Pancreas (tissue), 10 donors: ENCODE measurements at regions not wholly inside any gene's neighbourhood (a gene's known extent, or its start where the extent isn't known, plus 50 kb on each side); places are given as distances from the start of the nearest gene placed in this dataset.

ENCODE experiments used
- ATAC-seq, 4 donors: fragments of 200-7000 bp; cut with Tn5 transposase; one replicate each; pipeline versions ENCODE4 v1.8.0 to v1.9.1; 2020; ENCODE audit warnings: mild to moderate bottlenecking in 4 of 4, moderate library complexity in 4 of 4
- DNase-seq, 6 donors: peaks; one replicate each; pipeline ENCODE4 v3.0.0-alpha.2; 2020
- FAIRE-seq: peaks from 2 replicates; lab custom pipeline; 2012; peaks lifted over from hg19 to GRCh38; lab: Jason Lieb, UNC
- H3K27ac ChIP-seq, 4 donors: fragments of 200-600 bp; sonication (generic); 1 replicate in 3 of 4; 2 replicates in 1 of 4; pipeline versions ENCODE4 v1.5.0 to v1.8.0; 2020
- H3K27me3 ChIP-seq, 4 donors: fragments of 200-600 bp; one replicate each; pipeline ENCODE4 v1.8.0; 2021
- H3K36me3 ChIP-seq, 3 donors: fragments of 200-600 bp; sonication (generic) in 1 of 3; one replicate each; pipeline versions ENCODE4 v1.5.0 to v1.8.0; 2020 to 2021
- H3K4me1 ChIP-seq, 3 donors: fragments of 200-600 bp; one replicate each; pipeline ENCODE4 v1.8.0; 2021
- H3K4me3 ChIP-seq, 4 donors: fragments of 200-600 bp; sonication (generic) in 2 of 4; one replicate each; pipeline versions ENCODE4 v1.5.0 to v1.8.0; 2020 to 2021
- H3K9me3 ChIP-seq, 4 donors: fragments of 200-600 bp; one replicate each; pipeline ENCODE4 v1.8.0; 2021
- WGBS, 2 donors: extraction: QIAGEN DNeasy Blood & Tissue Kit; methylation state at CpG; one replicate each; pipeline ENCODE4 v1.1.7; 2013; 5-methylcytosine and 5-hydroxymethylcytosine counted together
- intact Hi-C, 3 donors: fragments of 100-400 bp; cut with DNase I; formaldehyde crosslinking; loops; one replicate each; pipeline versions ENCODE4 v1.11.1 to v1.14.2; 2022
- TF ChIP-seq, protein P1 (sequence below), 4 donors: fragments of 200-600 bp; sonication (generic) in 3 of 4; IDR thresholded peaks; one replicate each; pipeline versions ENCODE4 v1.5.0 to v1.8.0; 2021; ENCODE audit warnings: antibody characterized with exemption in 4 of 4
- donor health status: healthy with polysubstance abuse.
- donor health status: DM: no; HTN: no; CAD: no; lungs with moderate emphysema.
- donor health status: DM: no; HTN: no; CAD: no.
- donor health status: control.
- donor health status: control.
- donor health status: Bipolar disorder and iron deficiency.
- donor health status: DM: yes; HTN: yes; CAD: no.
- donor health status: DM: no; HTN: no; CAD: no.
- donor health status: DM: no; HTN: no; CAD: no.
- donor health status: DM: yes; HTN: yes; CAD: no.

DNA sequence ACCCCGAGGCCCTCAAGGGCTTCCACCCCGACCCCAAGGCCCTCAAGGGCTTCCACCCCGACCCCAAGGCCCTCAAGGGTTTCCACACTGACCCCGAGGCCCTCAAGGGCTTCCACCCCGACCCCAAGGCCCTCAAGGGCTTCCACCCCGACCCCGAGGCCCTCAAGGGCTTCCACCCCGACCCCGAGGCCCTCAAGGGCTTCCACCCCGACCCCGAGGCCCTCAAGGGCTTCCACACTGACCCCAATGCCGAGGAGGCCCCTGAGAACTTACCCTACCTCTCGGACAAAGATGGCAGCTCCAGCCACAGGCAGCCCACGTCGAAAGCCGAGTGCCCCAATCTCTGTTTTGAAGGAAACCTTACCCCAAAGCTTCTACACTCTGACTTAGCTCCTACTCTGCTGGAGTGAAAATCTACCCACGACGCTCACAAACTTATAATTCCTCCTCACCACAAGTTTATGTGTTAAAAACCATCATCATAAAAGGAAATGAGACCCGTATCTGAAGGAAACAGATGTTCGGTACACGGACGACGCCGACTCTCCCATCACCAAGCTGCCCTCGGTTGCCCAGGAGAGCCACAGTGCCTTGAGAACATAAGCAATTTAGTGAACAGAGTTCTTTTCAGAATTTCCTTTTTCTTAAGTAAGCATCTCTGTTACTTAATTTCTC lies 61.2 kb upstream of the RPH3AL start:
- peaks cover 0 to 13% (median 7%) of the 10 kb centered on the region in 3 donors for H3K4me1 ChIP-seq
- ATAC-seq (no peak), FAIRE-seq (no peak), DNase-seq (no peak)
- no peaks in the 10 kb centered on the region for H3K9me3 ChIP-seq
- WGBS, 2 donors: 78 to 84% methylated on average over 25 of the region's 25 CpGs
- H3K27me3 ChIP-seq: no peaks in the 10 kb centered on the region
- TF ChIP-seq, protein P1, sequence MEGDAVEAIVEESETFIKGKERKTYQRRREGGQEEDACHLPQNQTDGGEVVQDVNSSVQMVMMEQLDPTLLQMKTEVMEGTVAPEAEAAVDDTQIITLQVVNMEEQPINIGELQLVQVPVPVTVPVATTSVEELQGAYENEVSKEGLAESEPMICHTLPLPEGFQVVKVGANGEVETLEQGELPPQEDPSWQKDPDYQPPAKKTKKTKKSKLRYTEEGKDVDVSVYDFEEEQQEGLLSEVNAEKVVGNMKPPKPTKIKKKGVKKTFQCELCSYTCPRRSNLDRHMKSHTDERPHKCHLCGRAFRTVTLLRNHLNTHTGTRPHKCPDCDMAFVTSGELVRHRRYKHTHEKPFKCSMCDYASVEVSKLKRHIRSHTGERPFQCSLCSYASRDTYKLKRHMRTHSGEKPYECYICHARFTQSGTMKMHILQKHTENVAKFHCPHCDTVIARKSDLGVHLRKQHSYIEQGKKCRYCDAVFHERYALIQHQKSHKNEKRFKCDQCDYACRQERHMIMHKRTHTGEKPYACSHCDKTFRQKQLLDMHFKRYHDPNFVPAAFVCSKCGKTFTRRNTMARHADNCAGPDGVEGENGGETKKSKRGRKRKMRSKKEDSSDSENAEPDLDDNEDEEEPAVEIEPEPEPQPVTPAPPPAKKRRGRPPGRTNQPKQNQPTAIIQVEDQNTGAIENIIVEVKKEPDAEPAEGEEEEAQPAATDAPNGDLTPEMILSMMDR (IDR thresholded peaks at IDR 0.05): no peak
- no peak overlapping the region for H3K27ac ChIP-seq
- H3K36me3 ChIP-seq: peaks cover 0 to 7% (median 0%) of the 10 kb centered on the region in 3 donors
- intact Hi-C loops: loop anchor here in 1 of 3 donors (5.0 kb wide), 1 partner anchor 288 kb away; no protein-coding TSS in a partner anchor
- H3K4me3 ChIP-seq: no peak overlapping the region

DNA sequence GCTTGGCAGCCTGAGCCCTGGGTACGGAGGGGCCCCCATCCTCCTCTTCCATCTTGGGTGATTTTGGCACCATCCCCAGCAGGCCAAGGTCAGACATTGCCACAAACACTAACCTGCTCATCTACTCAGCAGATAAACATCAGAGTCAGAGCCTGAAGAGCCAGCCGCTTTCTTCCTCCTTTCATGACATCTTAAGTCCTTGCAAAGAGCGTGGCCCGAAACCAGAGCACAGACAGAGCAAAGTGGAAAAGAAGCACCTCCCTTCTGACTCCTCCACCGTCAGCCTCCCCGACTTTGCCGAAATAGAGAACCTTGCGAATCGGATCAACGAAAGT lies 60.4 kb upstream of the RPH3AL start:
- FAIRE-seq (no peak), ATAC-seq (no peak), DNase-seq (peak in 1 of 6 donors; percentile 44)
- TF ChIP-seq, protein P1 (IDR thresholded peaks at IDR 0.05): no peak
- Histone ChIP-seq H3K4me3 (no peak overlapping the region), H3K36me3 (peaks cover 0 to 7% (median 0%) of the 10 kb centered on the region in 3 donors), H3K9me3 (no peaks in the 10 kb centered on the region), H3K4me1 (peaks cover 0 to 13% (median 7%) of the 10 kb centered on the region in 3 donors), H3K27ac (no peak overlapping the region), H3K27me3 (no peaks in the 10 kb centered on the region)
- intact Hi-C loops: loop anchor here in 1 of 3 donors (5.0 kb wide), 1 partner anchor 289 kb away; no protein-coding TSS in a partner anchor
- WGBS, 2 donors: 78 to 84% methylated on average over 10 of the region's 10 CpGs

DNA sequence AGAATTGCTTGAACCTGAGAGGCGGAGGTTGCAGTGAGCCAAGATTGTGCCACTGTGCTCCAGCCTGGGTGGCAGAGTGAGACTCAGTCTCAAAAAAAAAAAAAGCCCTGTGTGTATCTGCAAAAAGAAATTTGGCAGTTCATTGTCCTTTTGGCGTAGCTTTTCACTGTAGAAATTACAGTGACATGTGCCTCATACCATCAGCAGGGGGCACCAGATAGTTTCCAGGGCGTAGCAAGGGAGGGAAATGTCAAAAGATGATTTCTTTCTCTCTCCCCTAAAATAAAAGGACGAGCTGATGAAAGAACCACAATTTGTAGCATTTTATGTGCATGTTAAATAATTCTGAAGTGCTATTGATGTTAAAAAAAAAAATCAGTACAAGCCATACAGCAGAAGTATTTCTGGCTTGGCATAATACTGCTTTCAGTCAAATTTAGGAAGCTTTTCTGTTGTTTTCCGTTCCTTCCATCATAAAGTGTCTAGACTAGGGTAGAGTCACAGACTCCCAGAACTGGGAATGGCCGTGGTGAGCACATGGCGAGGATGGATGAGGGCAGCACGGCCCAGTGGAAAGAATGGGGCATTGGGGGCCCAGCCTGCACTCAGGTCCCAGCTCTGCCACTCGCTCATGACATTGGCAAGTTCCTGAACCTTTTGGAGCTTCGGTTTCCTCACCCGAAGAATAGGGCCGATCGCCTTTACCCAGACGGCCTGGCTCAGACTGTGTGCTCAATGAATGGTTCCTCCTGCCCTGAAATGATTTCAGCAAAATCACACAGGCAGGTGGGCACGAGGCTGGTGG lies 59.8 kb upstream of the RPH3AL start:
- H3K27ac ChIP-seq: no peak overlapping the region
- peak in 3 of 4 donors; percentile 23 to 47 (median 26) for ATAC-seq
- peak in 3 of 6 donors; percentile 32 to 51 (median 35) for DNase-seq
- WGBS, 2 donors: 50 to 56% methylated on average over 15 of the region's 15 CpGs
- peak; percentile 88 for FAIRE-seq
- TF ChIP-seq, protein P1 (IDR thresholded peaks at IDR 0.05): peak; percentile 28 to 71 (median 48)
- peaks cover 0 to 7% (median 0%) of the 10 kb centered on the region in 3 donors for H3K36me3 ChIP-seq
- no peak overlapping the region for H3K4me3 ChIP-seq
- no peaks in the 10 kb centered on the region for H3K27me3 ChIP-seq
- no peaks in the 10 kb centered on the region for H3K9me3 ChIP-seq
- intact Hi-C loops: loop anchor here in 1 of 3 donors (5.0 kb wide), 1 partner anchor 290 kb away; no protein-coding TSS in a partner anchor
- H3K4me1 ChIP-seq: peaks cover 0 to 13% (median 7%) of the 10 kb centered on the region in 3 donors

DNA sequence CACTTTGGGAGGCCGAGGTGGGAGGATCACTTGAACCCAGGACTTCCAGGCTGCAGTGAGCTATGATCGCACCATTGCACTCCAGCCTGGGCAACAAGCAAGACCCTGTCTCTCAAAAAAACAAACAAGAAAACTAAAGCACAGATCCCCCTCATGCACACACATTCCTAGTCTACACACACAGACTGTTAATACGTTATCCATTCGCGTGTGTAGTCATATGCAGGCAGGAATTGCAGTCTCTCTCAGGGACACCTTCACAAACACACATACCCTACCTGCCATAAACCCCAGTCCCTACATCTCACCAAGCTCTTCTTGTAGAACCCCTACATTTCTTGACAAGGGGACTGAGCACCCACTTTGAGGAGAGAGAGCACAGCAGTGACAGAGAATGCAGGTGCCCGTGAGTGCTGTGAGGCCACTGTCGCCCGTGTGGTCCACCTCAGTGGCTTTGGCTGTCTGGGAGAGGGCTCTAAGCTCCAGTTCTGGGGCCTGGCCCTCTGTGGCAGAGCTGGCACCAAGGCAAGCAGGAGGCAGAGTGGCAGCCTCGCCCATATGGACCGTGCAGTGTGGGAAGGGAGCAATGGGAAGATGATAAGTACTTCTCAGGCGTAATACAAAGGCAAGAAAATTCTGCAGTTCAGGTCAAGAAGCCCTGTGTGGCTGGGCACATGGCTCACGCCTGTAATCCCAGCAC lies 59.0 kb upstream of the RPH3AL start:
- Histone ChIP-seq H3K4me1 (peaks cover 0 to 13% (median 7%) of the 10 kb centered on the region in 3 donors), H3K4me3 (peak overlapping the region in 2 of 4 donors; percentile 83 to 93), H3K27ac (no peak overlapping the region), H3K36me3 (peaks cover 0 to 7% (median 0%) of the 10 kb centered on the region in 3 donors), H3K9me3 (no peaks in the 10 kb centered on the region), H3K27me3 (no peaks in the 10 kb centered on the region)
- ATAC-seq (no peak), FAIRE-seq (no peak), DNase-seq (peak in 2 of 6 donors; percentile 27 to 54)
- intact Hi-C loops: loop anchor here in 1 of 3 donors (5.0 kb wide), 1 partner anchor 291 kb away; no protein-coding TSS in a partner anchor
- 58 to 66% methylated on average over 12 of the region's 12 CpGs for WGBS, 2 donors
- TF ChIP-seq, protein P1 (IDR thresholded peaks at IDR 0.05): no peak
